Keratinocyte (primary cell): ENCODE measurements at regions not wholly inside any gene's neighbourhood (a gene's known extent, or its start where the extent isn't known, plus 50 kb on each side); places are given as distances from the start of the nearest gene placed in this dataset.

ENCODE experiments used
- DNase-seq: peaks from one replicate; pipeline ENCODE4 v3.0.0-alpha.2; 2011; ENCODE audit warnings: low read depth, missing footprints, low spot score
- FAIRE-seq: peaks from 2 replicates; lab custom pipeline; 2011; peaks lifted over from hg19 to GRCh38; lab: Jason Lieb, UNC
- H2AFZ ChIP-seq: 2 replicates; pipeline ENCODE4 v1.6.0; 2012; ENCODE audit warnings: low read length, control low read depth, inconsistent platforms; ENCODE audit not compliant: control insufficient read depth
- H3K27ac ChIP-seq: 2 replicates; pipeline ENCODE4 v1.5.1; 2011; ENCODE audit warnings: low read length; ENCODE audit not compliant: control insufficient read depth, insufficient read depth
- H3K27me3 ChIP-seq: 3 replicates; pipeline ENCODE4 v1.6.0; 2011; ENCODE audit warnings: low read length; ENCODE audit not compliant: control insufficient read depth, insufficient read depth; ENCODE audit errors: extremely low read depth
- H3K36me3 ChIP-seq, 2 experiments: 2 replicates in 1 of 2; 3 replicates in 1 of 2; pipeline ENCODE4 v1.5.1; 2011; ENCODE audit warnings: low read length in 2 of 2, mild to moderate bottlenecking in 1 of 2; ENCODE audit not compliant: control insufficient read depth in 2 of 2, insufficient read depth in 2 of 2; ENCODE audit errors: extremely low read depth in 1 of 2
- H3K4me1 ChIP-seq: 3 replicates; pipeline ENCODE4 v1.5.1; 2011; ENCODE audit warnings: low read length; ENCODE audit not compliant: control insufficient read depth, insufficient read depth; ENCODE audit errors: extremely low read depth
- H3K4me2 ChIP-seq: 3 replicates; pipeline ENCODE4 v1.6.0; 2011; ENCODE audit warnings: low read depth, low read length; ENCODE audit not compliant: control insufficient read depth, insufficient read depth; ENCODE audit errors: extremely low read depth
- H3K4me3 ChIP-seq, 3 experiments: fragments of 200-600 bp in 1 of 3; sonication (generic) in 1 of 3; 2 replicates in 2 of 3; 3 replicates in 1 of 3; pipeline ENCODE4 v1.5.1; 2011 to 2016; ENCODE audit warnings: low read length in 3 of 3, mild to moderate bottlenecking in 3 of 3, control low read depth in 2 of 3, inconsistent platforms in 1 of 3, low read depth in 1 of 3, mixed read lengths in 1 of 3, mixed run types in 1 of 3, moderate library complexity in 1 of 3; ENCODE audit not compliant: control insufficient read depth in 2 of 3, insufficient read depth in 2 of 3; ENCODE audit errors: extremely low read depth in 1 of 3
- H3K79me2 ChIP-seq: 2 replicates; pipeline ENCODE4 v1.6.0; 2012; ENCODE audit warnings: low read length; ENCODE audit not compliant: control insufficient read depth, insufficient read depth
- H3K9ac ChIP-seq: 3 replicates; pipeline ENCODE4 v1.6.0; 2011; ENCODE audit warnings: low read length; ENCODE audit not compliant: control insufficient read depth, insufficient read depth; ENCODE audit errors: extremely low read depth
- H3K9me1 ChIP-seq: 3 replicates; pipeline ENCODE4 v1.6.0; 2011; ENCODE audit warnings: low read length; ENCODE audit not compliant: control insufficient read depth, insufficient read depth; ENCODE audit errors: extremely low read depth
- H3K9me3 ChIP-seq: 2 replicates; pipeline ENCODE4 v1.5.1; 2012; ENCODE audit warnings: low read depth, low read length; ENCODE audit not compliant: control insufficient read depth
- H4K20me1 ChIP-seq: 3 replicates; pipeline ENCODE4 v1.6.0; 2011; ENCODE audit warnings: low read length; ENCODE audit not compliant: control insufficient read depth, insufficient read depth; ENCODE audit errors: extremely low read depth
- CTCF ChIP-seq, 3 experiments: IDR thresholded peaks in 1 of 3; conservative IDR thresholded peaks in 1 of 3; optimal IDR thresholded peaks in 1 of 3; 2 replicates in 2 of 3; 3 replicates in 1 of 3; pipeline versions ENCODE3 to v1.5.1; 2011; ENCODE audit warnings: low read length in 3 of 3, mild to moderate bottlenecking in 3 of 3, moderate library complexity in 2 of 3, control low read depth in 1 of 3, inconsistent platforms in 1 of 3; ENCODE audit not compliant: insufficient read depth in 2 of 3; ENCODE audit errors: extremely low read depth in 1 of 3
- EZH2 ChIP-seq: IDR thresholded peaks from one replicate; pipeline ENCODE4 v1.6.1; 2012; ENCODE audit warnings: inconsistent platforms, mild to moderate bottlenecking, low read length, moderate library complexity
- dilution Hi-C: fragments of 300-500 bp; cut with MboI; formaldehyde crosslinking; loops from one replicate; pipeline ENCODE4 v1.7.0; 2020; ENCODE audit warnings: low sequenced_read_pairs; ENCODE audit not compliant: extremely low pct_ligation_motif_present

GRCh38 chr9:20048437-20048836 lies 259.6 kb upstream of the SLC24A2 start:
- Histone ChIP-seq H3K4me2 (no peak overlapping the region), H3K36me3 (no peaks in the 10 kb centered on the region), H3K4me1 (no peaks in the 10 kb centered on the region), H4K20me1 (no peaks in the 10 kb centered on the region), H3K79me2 (no peaks in the 10 kb centered on the region), H3K9me3 (no peaks in the 10 kb centered on the region), H3K27me3 (no peaks in the 10 kb centered on the region), H3K9me1 (no peaks in the 10 kb centered on the region), H2AFZ (no peak overlapping the region), H3K9ac (no peak overlapping the region), H3K27ac (no peak overlapping the region), H3K4me3 (no peak overlapping the region)
- TF ChIP-seq EZH2 (no peak), CTCF (optimal IDR thresholded peaks at IDR 0.05 in 1 of 3, IDR thresholded peaks at IDR 0.05 in 1 of 3, conservative IDR thresholded peaks at IDR 0.05 in 1 of 3; ENCODE audit: extremely low read depth in 1 of 3, insufficient read depth in 2 of 3, low read length in 3 of 3) (no peak)
- no peak for DNase-seq
- no peak for FAIRE-seq
- dilution Hi-C loops = no loop called here

- dilution Hi-C loops = no loop called here
- Histone ChIP-seq H3K27me3 (no peaks in the 10 kb centered on the region), H3K79me2 (no peaks in the 10 kb centered on the region), H3K4me1 (no peaks in the 10 kb centered on the region), H3K9ac (no peak overlapping the region), H2AFZ (no peak overlapping the region), H3K4me2 (no peak overlapping the region), H3K9me3 (no peaks in the 10 kb centered on the region), H3K27ac (no peak overlapping the region), H3K9me1 (no peaks in the 10 kb centered on the region), H3K36me3 (no peaks in the 10 kb centered on the region), H3K4me3 (no peak overlapping the region), H4K20me1 (no peaks in the 10 kb centered on the region)
- DNase-seq (no peak), FAIRE-seq (peak; percentile 32)
- TF ChIP-seq EZH2 (no peak), CTCF (optimal IDR thresholded peaks at IDR 0.05 in 1 of 3, IDR thresholded peaks at IDR 0.05 in 1 of 3, conservative IDR thresholded peaks at IDR 0.05 in 1 of 3; ENCODE audit: extremely low read depth in 1 of 3, insufficient read depth in 2 of 3, low read length in 3 of 3) (no peak)
Measured at GRCh38 chr9:20044686-20045085, 255.8 kb upstream of the SLC24A2 start.
